Endothelial cell of umbilical vein (primary cell): ENCODE measurements at regions not wholly inside any gene's neighbourhood (a gene's known extent, or its start where the extent isn't known, plus 50 kb on each side); places are given as distances from the start of the nearest gene placed in this dataset.
"Not testable (repeated sequence)": the region's sequence is repeated elsewhere in the genome, so short reads cannot be mapped to it uniquely, and the experiment has no call there.

Experiments used
- CTCF ChIP-seq, 2 donors: IDR thresholded peaks; 1 replicate in 1 of 2; 2 replicates in 1 of 2; pipeline ENCODE4 v1.5.1; 2011; ENCODE audit warnings: low read length in 2 of 2, mild to moderate bottlenecking in 2 of 2, moderate library complexity in 2 of 2, control low read depth in 1 of 2, inconsistent platforms in 1 of 2, low read depth in 1 of 2; ENCODE audit not compliant: insufficient read depth in 1 of 2; ENCODE audit errors: extremely low read depth in 1 of 2
- EZH2 ChIP-seq: IDR thresholded peaks from 2 replicates; pipeline ENCODE4 v1.6.1; 2012; ENCODE audit warnings: borderline replicate concordance, low read depth, mild to moderate bottlenecking, moderate library complexity, low read length, inconsistent platforms; ENCODE audit not compliant: severe bottlenecking
- JUN ChIP-seq: IDR thresholded peaks from 2 replicates; pipeline ENCODE4 v1.6.1; 2011; ENCODE audit warnings: borderline replicate concordance, low read depth; ENCODE audit not compliant: insufficient read length, insufficient read depth
- MYC ChIP-seq: IDR thresholded peaks from one replicate; pipeline ENCODE4 v1.6.1; 2011; ENCODE audit warnings: mild to moderate bottlenecking, low read depth, low read length
- POLR2A ChIP-seq: IDR thresholded peaks from 2 replicates; pipeline ENCODE4 v1.6.1; 2012; ENCODE audit warnings: low read depth, mild to moderate bottlenecking, control low read depth, low read length
- POLR2AphosphoS5 ChIP-seq: IDR thresholded peaks from 2 replicates; pipeline ENCODE4 v1.6.1; 2012; ENCODE audit warnings: low read depth, mild to moderate bottlenecking, control low read depth, low read length, moderate library complexity; ENCODE audit not compliant: insufficient read depth

- TF ChIP-seq CTCF (IDR thresholded peaks at IDR 0.05; ENCODE audit: extremely low read depth in 1 of 2, insufficient read depth in 1 of 2, low read depth in 1 of 2, low read length in 2 of 2); POLR2AphosphoS5; EZH2; JUN; POLR2A; MYC: not testable (repeated sequence)
Observed at GRCh38 chr15:20307137-20307536, 234.5 kb downstream of the GOLGA6L6 start.
